Uterus (tissue), 2 donors: ENCODE measurements at regions not wholly inside any gene's neighbourhood (a gene's known extent, or its start where the extent isn't known, plus 50 kb on each side); places are given as distances from the start of the nearest gene placed in this dataset.

Experiments
- POLR2A ChIP-seq, 2 donors: fragments of 450-650 bp; IDR thresholded peaks; one replicate each; pipeline ENCODE4 v1.6.1; 2016; ENCODE audit warnings: antibody characterized with exemption in 2 of 2, mild to moderate bottlenecking in 1 of 2, moderate library complexity in 1 of 2
- TF ChIP-seq, protein P1 (sequence below), 4 experiments: fragments of 200-600 bp in 2 of 4; fragments of 450-650 bp in 2 of 4; sonication (generic) in 2 of 4; IDR thresholded peaks; one replicate each; pipeline ENCODE4 v1.5.1; 2016 to 2019; ENCODE audit warnings: antibody characterized with exemption in 4 of 4, mild to moderate bottlenecking in 2 of 4, moderate library complexity in 1 of 4

DNA sequence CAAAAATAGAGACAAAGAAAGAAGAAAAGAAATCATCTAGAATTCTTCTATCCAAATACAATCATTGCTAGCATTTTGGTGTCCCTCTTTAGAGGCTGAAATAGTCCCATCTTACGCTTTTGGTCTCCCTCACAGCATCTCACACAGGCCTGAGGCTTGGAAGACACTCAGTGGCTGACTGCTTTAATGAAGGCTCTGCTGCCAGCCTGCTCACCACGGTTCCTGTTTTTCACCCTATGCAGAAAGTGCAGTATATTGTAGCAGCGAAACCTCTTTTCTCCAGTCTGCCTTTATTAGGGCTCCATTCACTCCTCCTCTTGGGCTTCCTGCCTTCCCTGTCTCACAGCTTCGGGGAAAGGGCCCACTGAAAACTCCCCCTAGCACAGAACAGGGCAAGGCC lies 102.2 kb downstream of the JCAD start:
- TF ChIP-seq, protein P1, sequence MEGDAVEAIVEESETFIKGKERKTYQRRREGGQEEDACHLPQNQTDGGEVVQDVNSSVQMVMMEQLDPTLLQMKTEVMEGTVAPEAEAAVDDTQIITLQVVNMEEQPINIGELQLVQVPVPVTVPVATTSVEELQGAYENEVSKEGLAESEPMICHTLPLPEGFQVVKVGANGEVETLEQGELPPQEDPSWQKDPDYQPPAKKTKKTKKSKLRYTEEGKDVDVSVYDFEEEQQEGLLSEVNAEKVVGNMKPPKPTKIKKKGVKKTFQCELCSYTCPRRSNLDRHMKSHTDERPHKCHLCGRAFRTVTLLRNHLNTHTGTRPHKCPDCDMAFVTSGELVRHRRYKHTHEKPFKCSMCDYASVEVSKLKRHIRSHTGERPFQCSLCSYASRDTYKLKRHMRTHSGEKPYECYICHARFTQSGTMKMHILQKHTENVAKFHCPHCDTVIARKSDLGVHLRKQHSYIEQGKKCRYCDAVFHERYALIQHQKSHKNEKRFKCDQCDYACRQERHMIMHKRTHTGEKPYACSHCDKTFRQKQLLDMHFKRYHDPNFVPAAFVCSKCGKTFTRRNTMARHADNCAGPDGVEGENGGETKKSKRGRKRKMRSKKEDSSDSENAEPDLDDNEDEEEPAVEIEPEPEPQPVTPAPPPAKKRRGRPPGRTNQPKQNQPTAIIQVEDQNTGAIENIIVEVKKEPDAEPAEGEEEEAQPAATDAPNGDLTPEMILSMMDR (IDR thresholded peaks at IDR 0.05) = no peak
- no peak for TF ChIP-seq POLR2A (IDR thresholded peaks at IDR 0.05)
